MM.1S (cell line): ENCODE measurements at regions not wholly inside any gene's neighbourhood (a gene's known extent, or its start where the extent isn't known, plus 50 kb on each side); places are given as distances from the start of the nearest gene placed in this dataset.

Source experiments
- CTCF ChIP-seq: fragments of 300-600 bp; sonication (generic); IDR thresholded peaks from 2 replicates; pipeline ENCODE4 v1.5.1; 2016; ENCODE audit warnings: antibody characterized with exemption, low read length, mixed read lengths
- EZH2 ChIP-seq: fragments of 300-600 bp; sonication (generic); optimal IDR thresholded peaks from 2 replicates; pipeline ENCODE3; 2017; ENCODE audit warnings: low read depth, mild to moderate bottlenecking, antibody characterized with exemption, low read length, mixed read lengths
- EZH2phosphoT487 ChIP-seq: fragments of 300-600 bp; sonication (generic); IDR thresholded peaks from 2 replicates; pipeline ENCODE4 v1.6.1; 2018; ENCODE audit warnings: antibody characterized with exemption, low read length

GRCh38 chrX:23465105-23465791 is 130.6 kb downstream of the PTCHD1 start:
- TF ChIP-seq CTCF, result no peak
- no peak for TF ChIP-seq EZH2phosphoT487
- TF ChIP-seq EZH2, result no peak
